Spleen (tissue), 11 donors: ENCODE measurements at regions not wholly inside any gene's neighbourhood (a gene's known extent, or its start where the extent isn't known, plus 50 kb on each side); places are given as distances from the start of the nearest gene placed in this dataset.

ENCODE experiments used
- DNase-seq: peaks from one replicate; pipeline ENCODE4 v3.0.0-alpha.2; 2020
- H3K27ac ChIP-seq, 8 donors: fragments of 200-600 bp; sonication (generic) in 7 of 8; 1 replicate in 4 of 8; 2 replicates in 4 of 8; pipeline versions ENCODE4 v1.5.0 to v1.8.0; 2016 to 2021; ENCODE audit warnings: inconsistent platforms in 4 of 8, mild to moderate bottlenecking in 4 of 8, moderate library complexity in 1 of 8
- H3K27me3 ChIP-seq, 7 donors: fragments of 200-600 bp; sonication (generic) in 6 of 7; replicated peaks in 1 of 7; 1 replicate in 4 of 7; 2 replicates in 3 of 7; pipeline versions ENCODE4 v1.5.0 to v1.8.0; 2016 to 2021; ENCODE audit warnings: inconsistent platforms in 3 of 7, mild to moderate bottlenecking in 1 of 7
- H3K36me3 ChIP-seq, 6 donors: fragments of 200-600 bp; sonication (generic) in 5 of 6; 1 replicate in 4 of 6; 2 replicates in 2 of 6; pipeline versions ENCODE4 v1.5.0 to v1.8.0; 2016 to 2021; ENCODE audit warnings: inconsistent platforms in 2 of 6
- H3K4me1 ChIP-seq, 6 donors: fragments of 200-600 bp; sonication (generic) in 5 of 6; 1 replicate in 3 of 6; 2 replicates in 3 of 6; pipeline versions ENCODE4 v1.5.0 to v1.8.0; 2016 to 2021; ENCODE audit warnings: inconsistent platforms in 3 of 6
- H3K4me3 ChIP-seq, 8 donors: fragments of 200-600 bp; sonication (generic) in 7 of 8; 1 replicate in 4 of 8; 2 replicates in 4 of 8; pipeline versions ENCODE4 v1.5.0 to v1.8.0; 2016 to 2021; ENCODE audit warnings: inconsistent platforms in 4 of 8, mild to moderate bottlenecking in 4 of 8, moderate library complexity in 2 of 8
- H3K9me3 ChIP-seq, 8 donors: fragments of 200-600 bp; sonication (generic) in 7 of 8; 1 replicate in 4 of 8; 2 replicates in 4 of 8; pipeline versions ENCODE4 v1.5.0 to v1.8.0; 2016 to 2021; ENCODE audit warnings: inconsistent platforms in 4 of 8
- CTCF ChIP-seq, 11 experiments: fragments of 200-600 bp in 7 of 11; fragments of 450-650 bp in 4 of 11; sonication (generic) in 4 of 11; IDR thresholded peaks in 8 of 11; conservative IDR thresholded peaks in 3 of 11; 1 replicate in 7 of 11; 2 replicates in 4 of 11; pipeline versions ENCODE4 v1.4.0 to v1.8.0; 2016 to 2021; ENCODE audit warnings: antibody characterized with exemption in 11 of 11, inconsistent platforms in 4 of 11, mild to moderate bottlenecking in 1 of 11
- POLR2A ChIP-seq, 3 donors: fragments of 450-650 bp; IDR thresholded peaks; one replicate each; pipeline ENCODE4 v1.5.1; 2017; ENCODE audit warnings: antibody characterized with exemption in 3 of 3, mild to moderate bottlenecking in 1 of 3
- POLR2AphosphoS5 ChIP-seq, 3 donors: sonication (generic); formaldehyde crosslinking; IDR thresholded peaks; one replicate each; pipeline ENCODE4 v1.5.1; 2017; ENCODE audit warnings: antibody characterized with exemption in 3 of 3
- WGBS, 5 donors: extraction: QIAGEN DNeasy Blood & Tissue Kit in 3 of 5; methylation state at CpG; one replicate each; pipeline versions ENCODE4 v1.1.5 to v1.1.7; 2013 to 2018; 5-methylcytosine and 5-hydroxymethylcytosine counted together
- intact Hi-C: fragments of 100-400 bp; cut with DNase I; formaldehyde crosslinking; loops from one replicate; pipeline ENCODE4 v1.15.0; 2023; ENCODE audit warnings: low total_unique reads
- donor health status: healthy with polysubstance abuse.
- donor health status: DM: no; HTN: no; CAD: no; lungs with moderate emphysema.
- donor health status: DM: no; HTN: no; CAD: no.
- donor health status: Bipolar disorder and iron deficiency.
- donor health status: healthy.
- donor health status: DM: no; HTN: no; CAD: no.
- donor health status: DM: yes; HTN: yes; CAD: no.

- Histone ChIP-seq H3K4me1 (peaks cover 0 to 16% (median 6%) of the 10 kb centered on the region in 6 donors), H3K9me3 (no peaks in the 10 kb centered on the region), H3K4me3 (no peak overlapping the region), H3K27ac (no peak overlapping the region), H3K27me3 (no peaks in the 10 kb centered on the region), H3K36me3 (no peaks in the 10 kb centered on the region)
- DNase-seq = no peak
- 93 to 97% (median 95%) methylated on average over 4 of the region's 4 CpGs for WGBS, 5 donors
- intact Hi-C loops = no loop called here
- no peak for TF ChIP-seq POLR2AphosphoS5 (IDR thresholded peaks at IDR 0.05)
- TF ChIP-seq POLR2A (IDR thresholded peaks at IDR 0.05) = no peak
- TF ChIP-seq CTCF (IDR thresholded peaks at IDR 0.05 in 8 of 11, conservative IDR thresholded peaks at IDR 0.05 in 3 of 11) = no peak
These were observed 109.8 kb upstream of the DST start for GRCh38 chr6:56752534-56752933.

GRCh38 chr6:56752009-56752408 lies 109.3 kb upstream of the DST start:
- Histone ChIP-seq H3K9me3 (no peaks in the 10 kb centered on the region), H3K27me3 (no peaks in the 10 kb centered on the region), H3K36me3 (no peaks in the 10 kb centered on the region), H3K27ac (no peak overlapping the region), H3K4me1 (peaks cover 0 to 11% (median 3%) of the 10 kb centered on the region in 6 donors), H3K4me3 (no peak overlapping the region)
- DNase-seq = no peak
- intact Hi-C loops = no loop called here
- TF ChIP-seq POLR2AphosphoS5 (IDR thresholded peaks at IDR 0.05) (no peak), POLR2A (IDR thresholded peaks at IDR 0.05) (no peak), CTCF (IDR thresholded peaks at IDR 0.05 in 8 of 11, conservative IDR thresholded peaks at IDR 0.05 in 3 of 11) (no peak)

GRCh38 chr6:56751604-56752003 lies 108.9 kb upstream of the DST start:
- WGBS, 5 donors = 71 to 93% (median 79%) methylated on average over 1 of the region's 1 CpG
- intact Hi-C loops = no loop called here
- no peaks in the 10 kb centered on the region for H3K9me3 ChIP-seq
- no peaks in the 10 kb centered on the region for H3K27me3 ChIP-seq
- no peaks in the 10 kb centered on the region for H3K36me3 ChIP-seq
- DNase-seq = no peak
- H3K27ac ChIP-seq = no peak overlapping the region
- TF ChIP-seq CTCF (IDR thresholded peaks at IDR 0.05 in 8 of 11, conservative IDR thresholded peaks at IDR 0.05 in 3 of 11) = no peak
- no peak for TF ChIP-seq POLR2A (IDR thresholded peaks at IDR 0.05)
- no peak for TF ChIP-seq POLR2AphosphoS5 (IDR thresholded peaks at IDR 0.05)
- peaks cover 0 to 7% (median 3%) of the 10 kb centered on the region in 6 donors for H3K4me1 ChIP-seq
- H3K4me3 ChIP-seq = no peak overlapping the region

GRCh38 chr6:56750686-56751085 lies 108.0 kb upstream of the DST start:
- DNase-seq = no peak
- Histone ChIP-seq H3K4me1 (peaks cover 0 to 6% (median 0%) of the 10 kb centered on the region in 6 donors), H3K36me3 (no peaks in the 10 kb centered on the region), H3K27me3 (no peaks in the 10 kb centered on the region), H3K27ac (no peak overlapping the region), H3K4me3 (no peak overlapping the region), H3K9me3 (no peaks in the 10 kb centered on the region)
- intact Hi-C loops = no loop called here
- TF ChIP-seq POLR2A (IDR thresholded peaks at IDR 0.05) (no peak), POLR2AphosphoS5 (IDR thresholded peaks at IDR 0.05) (no peak), CTCF (IDR thresholded peaks at IDR 0.05 in 8 of 11, conservative IDR thresholded peaks at IDR 0.05 in 3 of 11) (no peak)
